HEK293T (cell line): ENCODE measurements at regions not wholly inside any gene's neighbourhood (a gene's known extent, or its start where the extent isn't known, plus 50 kb on each side); places are given as distances from the start of the nearest gene placed in this dataset.

ENCODE experiments used
- BHLHE40 ChIP-seq: fragments of 450-650 bp; IDR thresholded peaks from 2 replicates; pipeline ENCODE4 v1.6.1; 2016; ENCODE audit warnings: mild to moderate bottlenecking, moderate library complexity, borderline replicate concordance
- CTBP1 ChIP-seq: fragments of 450-650 bp; IDR thresholded peaks from 2 replicates; pipeline ENCODE4 v1.6.1; 2016; ENCODE audit warnings: borderline replicate concordance
- ELF4 ChIP-seq: fragments of 450-650 bp; IDR thresholded peaks from 2 replicates; pipeline ENCODE4 v1.6.1; 2017; ENCODE audit warnings: antibody characterized with exemption
- FOXA1 ChIP-seq: fragments of 450-650 bp; IDR thresholded peaks from 2 replicates; pipeline ENCODE4 v1.6.1; 2016; ENCODE audit warnings: mild to moderate bottlenecking
- FOXK2 ChIP-seq: fragments of 450-650 bp; IDR thresholded peaks from 2 replicates; pipeline ENCODE4 v1.6.1; 2016; ENCODE audit warnings: mild to moderate bottlenecking
- NFRKB ChIP-seq: fragments of 450-650 bp; IDR thresholded peaks from 2 replicates; pipeline ENCODE4 v1.6.1; 2016; ENCODE audit warnings: mild to moderate bottlenecking, moderate library complexity
- TF ChIP-seq, protein P1 (sequence below): fragments of 450-650 bp; IDR thresholded peaks from 2 replicates; pipeline ENCODE4 v1.6.1; 2016

GRCh38 chr22:45098056-45098455, 65.7 kb upstream of the NUP50 start:
- TF ChIP-seq BHLHE40 (no peak), CTBP1 (no peak), FOXA1 (no peak), NFRKB (no peak), FOXK2 (no peak), ELF4 (no peak)
- TF ChIP-seq, protein P1, sequence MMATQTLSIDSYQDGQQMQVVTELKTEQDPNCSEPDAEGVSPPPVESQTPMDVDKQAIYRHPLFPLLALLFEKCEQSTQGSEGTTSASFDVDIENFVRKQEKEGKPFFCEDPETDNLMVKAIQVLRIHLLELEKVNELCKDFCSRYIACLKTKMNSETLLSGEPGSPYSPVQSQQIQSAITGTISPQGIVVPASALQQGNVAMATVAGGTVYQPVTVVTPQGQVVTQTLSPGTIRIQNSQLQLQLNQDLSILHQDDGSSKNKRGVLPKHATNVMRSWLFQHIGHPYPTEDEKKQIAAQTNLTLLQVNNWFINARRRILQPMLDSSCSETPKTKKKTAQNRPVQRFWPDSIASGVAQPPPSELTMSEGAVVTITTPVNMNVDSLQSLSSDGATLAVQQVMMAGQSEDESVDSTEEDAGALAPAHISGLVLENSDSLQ: no peak
